ENCODE measurements at regions not wholly inside any gene's neighbourhood (a gene's known extent, or its start where the extent isn't known, plus 50 kb on each side); places are given as distances from the start of the nearest gene placed in this dataset.
A peak's percentile ranks its signal among the peaks of the same experiment; 100 is the strongest.

DNA sequence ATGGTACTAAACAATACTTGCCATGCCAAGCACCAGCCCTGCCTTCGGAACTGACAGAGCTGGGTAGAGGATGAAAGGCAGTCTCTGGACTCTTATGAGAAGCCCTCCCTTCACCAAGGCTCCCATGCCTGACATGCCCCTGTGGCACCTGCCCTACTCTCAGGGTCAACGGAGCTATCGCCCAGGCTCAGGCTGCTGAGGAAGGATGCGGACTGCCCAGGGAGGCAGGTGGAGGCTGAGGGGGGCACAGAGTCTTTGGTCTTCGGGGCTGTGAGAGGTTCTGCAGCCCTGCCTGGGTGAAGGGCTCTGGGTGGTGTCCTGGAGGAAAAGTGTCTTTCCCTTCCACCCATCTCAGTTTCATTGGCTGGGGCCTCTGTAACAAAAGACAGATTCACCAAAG lies 290.8 kb upstream of the B3GAT1 start:
- intact Hi-C loops (cut with DNase I) = no loop called here
- Histone ChIP-seq H3K9me3 (no peaks in the 10 kb centered on the region), H3K36me3 (no peaks in the 10 kb centered on the region), H3K27me3 (peaks cover 0 to 24% of the 10 kb centered on the region in 2 donors), H3K4me1 (no peaks in the 10 kb centered on the region), H3K4me3 (no peak overlapping the region), H3K27ac (no peak overlapping the region)
- DNase-seq (no peak), ATAC-seq (no peak)
- TF ChIP-seq, protein P1, sequence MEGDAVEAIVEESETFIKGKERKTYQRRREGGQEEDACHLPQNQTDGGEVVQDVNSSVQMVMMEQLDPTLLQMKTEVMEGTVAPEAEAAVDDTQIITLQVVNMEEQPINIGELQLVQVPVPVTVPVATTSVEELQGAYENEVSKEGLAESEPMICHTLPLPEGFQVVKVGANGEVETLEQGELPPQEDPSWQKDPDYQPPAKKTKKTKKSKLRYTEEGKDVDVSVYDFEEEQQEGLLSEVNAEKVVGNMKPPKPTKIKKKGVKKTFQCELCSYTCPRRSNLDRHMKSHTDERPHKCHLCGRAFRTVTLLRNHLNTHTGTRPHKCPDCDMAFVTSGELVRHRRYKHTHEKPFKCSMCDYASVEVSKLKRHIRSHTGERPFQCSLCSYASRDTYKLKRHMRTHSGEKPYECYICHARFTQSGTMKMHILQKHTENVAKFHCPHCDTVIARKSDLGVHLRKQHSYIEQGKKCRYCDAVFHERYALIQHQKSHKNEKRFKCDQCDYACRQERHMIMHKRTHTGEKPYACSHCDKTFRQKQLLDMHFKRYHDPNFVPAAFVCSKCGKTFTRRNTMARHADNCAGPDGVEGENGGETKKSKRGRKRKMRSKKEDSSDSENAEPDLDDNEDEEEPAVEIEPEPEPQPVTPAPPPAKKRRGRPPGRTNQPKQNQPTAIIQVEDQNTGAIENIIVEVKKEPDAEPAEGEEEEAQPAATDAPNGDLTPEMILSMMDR (IDR thresholded peaks at IDR 0.05) = no peak

DNA sequence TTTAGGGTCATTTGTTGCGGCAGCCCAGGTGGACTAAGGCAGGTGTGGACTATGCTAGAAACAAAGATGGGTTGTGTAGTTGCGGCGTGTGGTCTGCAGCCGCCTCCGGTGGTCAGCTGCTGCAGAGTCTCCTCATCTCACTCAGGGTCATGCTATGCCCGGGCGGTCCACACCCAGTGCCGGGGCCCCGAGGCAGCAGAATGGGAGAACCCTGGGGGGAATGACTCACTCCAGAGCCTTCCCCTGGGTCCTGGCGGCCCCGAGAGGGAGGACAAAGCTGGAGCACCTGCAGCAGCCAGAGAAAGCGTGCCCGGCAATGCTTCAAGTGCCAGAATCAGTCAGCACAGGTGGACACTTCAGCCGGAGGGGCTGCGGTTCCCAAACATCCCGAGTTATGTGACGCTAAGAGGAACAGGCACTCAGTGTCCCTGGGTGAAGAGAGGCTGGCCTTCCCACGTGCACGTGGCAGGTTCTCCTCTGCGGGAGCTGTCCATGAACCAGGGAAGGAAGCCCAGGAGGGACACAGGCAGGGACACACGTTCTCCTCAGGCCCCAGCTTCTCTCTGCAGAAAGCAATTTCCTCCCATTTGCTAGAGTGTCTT lies 289.6 kb upstream of the B3GAT1 start:
- Histone ChIP-seq H3K27me3 (peaks cover 0 to 24% of the 10 kb centered on the region in 2 donors), H3K36me3 (no peaks in the 10 kb centered on the region), H3K4me3 (no peak overlapping the region), H3K27ac (no peak overlapping the region), H3K9me3 (no peaks in the 10 kb centered on the region), H3K4me1 (no peaks in the 10 kb centered on the region)
- no peak for ATAC-seq
- DNase-seq = peak in 1 of 4 donors; percentile 60
- intact Hi-C loops (cut with DNase I) = no loop called here
- TF ChIP-seq, protein P1 (IDR thresholded peaks at IDR 0.05) = no peak

DNA sequence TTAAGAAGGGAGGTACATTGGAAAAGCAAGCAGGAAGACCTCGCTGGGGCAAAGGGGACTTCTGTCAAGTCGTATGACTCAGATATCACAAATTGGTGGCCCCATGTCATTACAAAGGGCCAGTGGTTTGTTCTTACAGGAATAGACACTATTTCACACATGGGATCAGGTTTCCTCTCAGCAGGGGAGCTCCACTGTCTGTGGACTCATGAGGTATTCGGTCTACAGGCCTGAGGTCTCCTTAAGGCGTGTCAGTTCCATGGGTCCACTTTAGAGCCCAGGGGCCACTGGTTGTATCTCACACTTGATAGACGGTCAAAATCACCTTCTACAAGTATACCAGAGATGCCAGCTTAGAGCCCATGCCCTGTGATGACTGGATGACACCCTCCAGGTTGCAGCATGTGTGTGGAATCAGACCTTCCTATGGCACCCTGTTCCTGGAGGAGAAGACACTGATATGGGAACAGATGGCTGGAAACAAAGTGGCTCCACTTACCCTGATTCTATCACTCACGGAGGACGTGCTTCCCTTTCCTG lies 288.1 kb upstream of the B3GAT1 start:
- no peak for ATAC-seq
- intact Hi-C loops (cut with DNase I) = no loop called here
- Histone ChIP-seq H3K4me3 (no peak overlapping the region), H3K4me1 (no peaks in the 10 kb centered on the region), H3K27ac (no peak overlapping the region), H3K9me3 (no peaks in the 10 kb centered on the region), H3K27me3 (peaks cover 0 to 24% of the 10 kb centered on the region in 2 donors), H3K36me3 (no peaks in the 10 kb centered on the region)
- TF ChIP-seq, protein P1 (IDR thresholded peaks at IDR 0.05) = no peak
- no peak for DNase-seq

DNA sequence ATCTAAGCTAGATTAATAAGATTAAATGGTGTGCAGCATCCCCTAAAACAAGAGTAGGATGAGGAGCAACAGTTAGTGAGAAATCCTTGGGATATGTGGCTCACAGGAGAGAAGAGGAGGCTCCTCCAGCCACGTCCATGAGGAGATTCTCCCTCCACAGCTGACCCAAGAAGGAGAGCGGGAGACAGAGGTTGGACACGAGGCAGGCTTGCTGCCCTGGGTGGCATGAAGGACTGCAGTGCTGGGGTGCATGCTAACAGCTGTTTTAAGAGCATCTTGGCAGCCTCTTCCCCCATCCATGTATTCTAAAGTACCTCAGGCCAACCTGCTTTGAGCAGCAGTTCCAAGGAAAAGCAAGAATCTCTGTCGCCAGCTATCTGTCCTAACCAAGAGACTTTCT lies 284.4 kb upstream of the B3GAT1 start:
- intact Hi-C loops (cut with DNase I) = no loop called here
- Histone ChIP-seq H3K27ac (no peak overlapping the region), H3K4me3 (no peak overlapping the region), H3K36me3 (no peaks in the 10 kb centered on the region), H3K9me3 (no peaks in the 10 kb centered on the region), H3K4me1 (no peaks in the 10 kb centered on the region), H3K27me3 (peaks cover 0 to 10% of the 10 kb centered on the region in 2 donors)
- ATAC-seq (no peak), DNase-seq (no peak)
- TF ChIP-seq, protein P1 (IDR thresholded peaks at IDR 0.05) = no peak

DNA sequence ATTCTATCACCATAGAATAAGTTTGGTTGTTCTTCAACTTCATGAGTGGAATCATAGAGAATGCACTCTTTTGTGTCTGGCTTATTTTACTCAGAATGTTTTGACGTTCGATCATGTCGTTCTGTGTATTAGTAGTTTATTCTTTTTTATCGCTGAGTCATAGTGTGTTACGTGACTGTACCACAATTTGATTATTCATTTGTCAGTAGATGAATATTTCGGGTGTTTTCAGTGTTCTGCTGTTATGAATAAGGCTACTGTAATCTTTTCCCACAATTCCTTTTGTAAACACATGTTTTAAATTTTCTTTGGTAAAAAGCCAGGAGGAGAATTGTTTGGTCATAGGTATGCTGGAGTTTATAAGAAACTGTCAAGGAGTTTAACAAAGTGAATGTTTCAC lies 279.9 kb upstream of the B3GAT1 start:
- ATAC-seq = no peak
- Histone ChIP-seq H3K9me3 (no peaks in the 10 kb centered on the region), H3K36me3 (no peaks in the 10 kb centered on the region), H3K27ac (no peak overlapping the region), H3K4me3 (no peak overlapping the region), H3K4me1 (no peaks in the 10 kb centered on the region), H3K27me3 (peaks cover 0 to 33% of the 10 kb centered on the region in 2 donors)
- no peak for DNase-seq
- TF ChIP-seq, protein P1 (IDR thresholded peaks at IDR 0.05) = no peak
- intact Hi-C loops (cut with DNase I) = no loop called here

Data from left lung (tissue), 4 donors.